NCI-H526 (cell line): ENCODE measurements at regions not wholly inside any gene's neighbourhood (a gene's known extent, or its start where the extent isn't known, plus 50 kb on each side); places are given as distances from the start of the nearest gene placed in this dataset.
"Not testable (repeated sequence)": the region's sequence is repeated elsewhere in the genome, so short reads cannot be mapped to it uniquely, and the experiment has no call there.

Experiments
- DNase-seq, 2 experiments: peaks; one replicate each; lab custom pipeline; 2025; lab: John Stamatoyannopoulos, UW

DNA sequence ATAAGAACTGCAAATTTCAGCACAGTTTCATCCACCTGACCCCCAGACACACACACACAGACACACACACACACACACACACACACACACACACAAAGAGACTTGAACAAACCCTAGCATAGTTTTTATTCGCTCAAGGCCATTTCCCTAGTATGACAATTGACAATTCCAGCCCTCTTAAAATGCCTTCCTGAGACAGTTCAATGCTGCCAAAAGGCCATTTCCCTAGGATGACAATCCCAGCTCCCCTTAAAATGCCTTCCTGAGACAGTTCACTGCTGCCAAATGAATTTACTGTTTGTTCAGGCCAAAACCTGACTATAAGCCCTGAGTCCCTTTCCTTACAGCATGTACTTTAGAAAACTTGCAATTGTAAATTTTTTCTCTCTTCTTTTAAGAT is 259.5 kb upstream of the SLC7A11 start:
- DNase-seq: no peak

DNA sequence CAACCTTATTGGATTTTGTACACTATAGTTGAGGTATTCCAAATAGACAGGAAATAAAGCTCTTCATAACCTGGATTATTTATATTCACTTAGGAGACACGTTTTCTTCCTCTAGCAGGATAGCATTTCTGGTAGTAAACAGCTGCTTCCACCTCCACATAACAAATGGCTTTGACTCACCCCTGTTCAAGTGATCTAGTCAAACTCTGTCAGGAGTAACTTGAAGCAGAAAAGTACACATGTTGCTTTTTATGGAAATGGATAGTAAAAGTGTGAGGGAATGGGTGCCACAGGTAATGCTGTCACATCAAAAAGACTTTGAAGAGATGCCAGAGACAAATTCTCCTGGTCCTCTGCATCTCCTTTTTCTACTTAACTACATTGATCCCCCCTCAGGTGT is 258.7 kb upstream of the SLC7A11 start:
- no peak for DNase-seq

DNA sequence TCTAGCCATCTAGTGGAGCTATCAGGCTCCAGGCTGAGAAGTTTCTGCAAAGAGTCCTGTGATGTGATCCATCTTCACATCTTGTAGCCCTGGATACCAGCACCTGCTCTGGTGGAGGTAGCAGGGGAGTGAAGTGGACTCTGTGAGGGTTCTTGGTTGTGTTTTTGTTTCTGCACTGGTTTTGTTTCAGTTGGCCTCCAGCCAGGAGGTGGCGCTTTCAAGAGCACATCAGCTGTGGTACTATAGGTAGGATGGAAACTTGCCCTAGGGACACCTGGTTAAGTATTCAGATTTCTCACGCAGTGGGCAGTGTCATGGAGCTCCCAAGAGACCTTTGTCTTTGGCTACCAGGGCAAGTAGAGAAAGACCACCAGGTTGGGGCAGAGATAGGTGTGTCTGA is 257.5 kb upstream of the SLC7A11 start:
- no peak for DNase-seq

DNA sequence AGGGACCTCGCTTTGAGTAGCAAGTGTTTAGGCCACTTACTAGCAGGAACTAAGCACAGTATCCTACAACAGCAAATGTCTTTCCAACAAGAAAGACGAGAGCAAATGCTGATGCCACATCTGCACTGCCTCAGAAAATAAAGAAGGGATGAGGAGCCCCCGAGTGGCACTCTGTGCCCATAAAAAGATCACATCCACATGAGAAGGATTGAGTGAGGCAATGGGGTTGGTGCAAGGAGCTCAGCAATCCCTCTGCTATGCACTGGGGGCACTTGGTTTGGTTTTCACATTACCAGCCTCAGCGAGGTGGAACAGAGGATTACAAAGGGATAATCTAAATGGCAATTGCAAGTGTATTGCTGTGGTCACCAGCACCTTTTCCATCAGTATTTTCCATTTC is 252.8 kb upstream of the SLC7A11 start:
- DNase-seq: peak; percentile 31 to 56

DNA sequence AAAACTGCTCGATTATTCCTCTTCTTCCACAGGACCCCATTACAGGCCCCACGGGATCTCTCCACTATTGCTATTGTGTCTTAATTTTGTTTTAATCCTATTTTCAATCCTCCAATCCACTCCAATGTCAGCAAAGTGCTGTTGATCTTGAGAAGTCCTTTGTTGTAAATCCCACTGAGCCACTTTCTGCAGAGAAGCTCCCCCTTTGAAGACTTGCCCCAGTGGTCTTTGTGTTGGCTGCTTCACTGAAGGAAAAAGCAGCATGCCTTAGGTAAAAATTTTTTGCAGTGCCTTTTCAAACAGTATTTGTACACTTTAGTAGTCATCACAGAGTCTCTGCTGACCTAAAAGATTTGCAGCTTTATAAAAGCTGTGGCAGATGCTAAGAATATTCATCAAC is 252.0 kb upstream of the SLC7A11 start:
- DNase-seq: no peak

DNA sequence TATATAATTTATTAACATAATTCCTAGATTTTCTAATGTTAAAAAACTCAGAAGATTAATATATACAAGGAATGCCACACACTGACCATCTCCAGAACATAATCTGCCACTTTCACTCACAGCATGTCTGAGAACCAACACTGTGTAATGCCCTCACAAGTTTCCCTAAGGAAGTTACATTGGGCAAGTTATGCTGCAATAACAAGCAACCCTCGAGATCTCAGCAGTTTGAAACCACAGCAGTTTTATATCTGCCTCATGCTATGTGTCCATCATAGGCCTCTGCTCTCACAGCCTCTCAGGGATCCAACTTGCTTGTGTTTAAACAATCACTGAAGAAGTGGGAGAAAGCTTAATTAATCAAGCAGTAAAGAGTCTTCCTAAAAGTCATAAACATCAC is 250.0 kb upstream of the SLC7A11 start:
- DNase-seq: no peak

DNA sequence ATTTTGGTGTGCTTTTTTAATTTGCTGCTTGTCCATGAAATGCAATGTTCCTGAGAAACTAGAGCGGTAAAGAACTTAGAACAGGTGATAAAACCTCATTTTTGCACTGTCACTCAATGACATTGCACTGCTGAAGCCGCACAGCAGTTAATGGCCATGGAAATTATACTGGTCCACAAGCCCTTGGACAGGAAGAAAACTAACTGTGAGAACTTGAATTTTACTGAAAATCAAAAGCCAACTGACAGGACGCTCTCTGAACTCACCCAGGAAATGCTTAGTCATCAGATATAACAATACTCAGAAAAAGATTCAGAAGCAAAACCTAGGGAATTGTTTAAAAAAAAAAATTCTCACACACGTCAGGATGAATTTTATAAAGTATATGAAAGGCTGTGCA is 246.4 kb upstream of the SLC7A11 start:
- DNase-seq: no peak

DNA sequence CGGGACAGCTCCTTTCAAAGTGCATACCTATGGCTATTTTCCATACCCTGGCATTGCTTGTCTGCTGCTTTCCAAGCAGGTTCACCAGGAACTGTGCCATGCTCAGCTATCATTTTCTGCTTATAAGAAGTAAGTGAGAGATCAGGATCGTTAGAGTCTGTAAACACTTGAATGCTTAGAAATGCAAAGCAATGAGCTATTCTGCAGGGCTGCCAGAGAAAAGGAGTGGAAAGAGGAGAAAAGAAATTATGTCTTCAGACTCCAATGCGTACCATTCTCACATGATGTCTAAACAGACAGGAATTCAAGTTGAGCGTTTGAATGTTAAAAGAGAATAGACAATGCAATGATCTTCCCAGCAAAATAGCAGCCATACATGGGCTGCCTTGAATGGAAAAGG is 245.5 kb upstream of the SLC7A11 start:
- peak in 1 of 2 experiments; percentile 10 for DNase-seq

DNA sequence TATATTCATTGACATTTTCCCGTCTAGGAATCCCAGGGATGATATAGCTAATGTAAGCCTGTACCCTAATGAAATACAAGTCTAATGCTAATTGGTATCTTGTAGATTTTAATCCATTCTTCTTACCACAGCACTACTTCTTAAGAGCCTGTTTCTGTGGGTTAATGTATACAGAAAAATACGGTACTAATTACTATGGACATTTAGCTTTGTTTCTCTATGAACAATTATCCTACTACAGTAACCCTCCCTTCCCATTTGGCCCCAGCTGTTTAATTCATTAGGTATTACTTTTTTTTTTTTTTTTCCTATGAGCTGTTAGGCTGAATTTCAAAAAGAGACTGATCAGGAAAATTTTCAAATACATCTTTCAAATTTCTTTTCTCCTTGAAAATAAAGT is 245.1 kb upstream of the SLC7A11 start:
- DNase-seq: no peak

DNA sequence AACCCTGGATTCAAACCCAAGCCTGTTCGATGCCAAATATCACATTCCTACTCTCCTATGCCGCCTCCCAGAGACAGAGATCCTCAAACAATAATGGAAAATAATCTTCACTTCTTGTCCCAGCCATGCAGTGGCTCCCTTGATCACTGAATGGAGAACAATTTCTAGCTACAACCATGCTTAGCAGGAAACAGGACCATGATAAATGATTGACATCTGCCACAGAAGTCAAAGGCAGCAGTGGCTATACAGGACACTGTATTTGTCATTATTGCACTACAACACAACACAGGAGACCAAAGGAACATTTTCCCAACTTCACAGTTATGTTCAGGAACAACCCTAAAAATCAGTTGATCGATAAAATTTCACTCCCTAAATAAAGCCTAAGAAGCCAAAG is 243.3 kb upstream of the SLC7A11 start:
- DNase-seq: no peak

DNA sequence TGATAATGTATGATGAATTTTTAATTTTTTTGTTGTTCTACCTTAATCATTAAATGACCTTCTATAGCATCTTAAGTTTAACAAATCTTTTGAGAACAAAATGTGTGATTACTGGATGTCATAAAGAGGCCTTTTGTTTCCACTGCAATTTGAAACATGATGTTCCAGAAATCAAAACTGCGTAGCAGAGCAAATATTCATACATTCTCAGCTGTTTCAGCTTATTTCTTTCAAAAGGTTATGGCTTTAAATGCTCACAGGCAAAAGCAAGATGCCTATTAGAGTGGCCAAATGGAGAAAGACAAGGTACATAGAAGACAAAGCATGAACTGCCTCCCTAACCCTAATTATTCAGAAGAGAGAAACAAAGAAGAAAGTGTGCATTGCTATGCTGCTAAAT is 233.0 kb upstream of the SLC7A11 start:
- no peak for DNase-seq

DNA sequence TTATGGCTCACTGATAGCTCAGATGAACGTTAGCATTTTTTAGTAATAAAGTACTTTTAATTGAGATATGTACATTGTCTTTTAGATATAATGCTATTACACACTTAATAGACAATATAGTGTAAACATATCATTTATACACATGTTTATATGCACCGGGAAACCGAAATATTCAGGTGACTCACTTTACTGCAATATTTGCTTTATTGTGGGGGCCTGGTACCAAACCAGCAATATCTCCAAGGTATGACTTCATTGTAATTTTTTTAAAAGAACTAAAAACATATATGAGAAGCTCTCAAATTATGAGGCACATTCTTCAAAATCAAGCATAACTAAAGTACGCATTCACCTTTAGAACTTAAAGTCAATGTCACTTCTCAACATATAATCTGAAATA is 231.2 kb upstream of the SLC7A11 start:
- no peak for DNase-seq

DNA sequence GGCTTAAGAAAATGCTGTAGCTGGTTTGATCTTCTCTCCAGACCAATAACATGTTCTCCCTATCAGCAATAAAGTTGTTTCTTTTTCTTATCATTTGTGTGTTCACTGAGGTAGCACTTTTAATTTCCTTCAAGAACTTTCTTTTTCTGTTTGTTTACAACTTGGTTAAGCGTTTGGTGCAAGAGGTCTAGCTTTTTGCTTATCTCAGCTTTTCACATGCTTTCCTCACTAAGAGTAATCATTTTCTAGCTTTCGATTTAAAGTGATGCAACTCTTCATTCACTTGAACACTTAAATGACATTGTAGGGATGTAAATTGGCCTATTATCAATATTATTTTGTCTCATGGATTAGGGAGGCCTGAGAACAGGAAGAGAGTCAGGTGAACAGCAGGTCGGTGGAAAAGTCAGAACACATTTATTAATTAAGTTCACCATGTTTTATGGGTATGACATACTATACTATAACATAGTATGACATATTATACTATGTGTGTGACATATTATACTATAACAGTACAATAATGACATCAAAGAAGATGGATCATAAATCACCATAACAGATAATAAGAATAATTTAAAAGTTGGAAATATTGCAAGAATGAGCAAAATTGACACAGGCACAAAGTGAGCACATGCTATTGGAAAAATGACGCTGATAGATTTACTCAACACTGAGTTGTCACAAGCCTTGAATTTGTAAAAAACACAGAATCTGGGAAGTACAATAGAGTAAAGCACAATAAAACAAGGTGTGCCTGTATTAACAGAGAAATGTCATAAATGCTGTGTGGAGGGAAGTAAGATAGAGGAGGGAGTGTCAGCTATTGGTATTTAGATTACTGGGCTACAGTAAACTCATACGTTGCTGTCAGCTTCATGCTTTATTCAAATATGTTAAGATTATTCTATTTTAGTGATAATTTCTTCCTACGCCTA is 218.6 kb upstream of the SLC7A11 start:
- DNase-seq: no peak

DNA sequence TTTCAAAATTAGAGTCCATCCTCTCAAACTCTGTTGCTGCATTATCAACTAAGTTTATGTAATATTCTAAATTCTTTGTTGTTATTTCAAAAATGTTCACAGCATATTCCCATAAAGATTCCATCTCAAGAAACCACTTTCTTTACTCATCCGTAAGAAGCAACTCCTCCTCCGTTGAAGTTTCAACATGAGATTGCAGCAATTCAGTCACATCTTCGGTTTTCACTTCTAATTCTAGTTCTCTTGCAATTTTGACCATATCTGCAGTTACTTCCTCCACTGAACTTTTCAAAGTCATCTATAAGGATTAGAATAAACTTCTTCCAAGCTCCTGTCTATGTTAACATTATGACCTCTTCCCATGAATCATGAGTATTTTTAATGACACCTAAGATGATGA is 216.6 kb upstream of the SLC7A11 start:
- DNase-seq: no peak

DNA sequence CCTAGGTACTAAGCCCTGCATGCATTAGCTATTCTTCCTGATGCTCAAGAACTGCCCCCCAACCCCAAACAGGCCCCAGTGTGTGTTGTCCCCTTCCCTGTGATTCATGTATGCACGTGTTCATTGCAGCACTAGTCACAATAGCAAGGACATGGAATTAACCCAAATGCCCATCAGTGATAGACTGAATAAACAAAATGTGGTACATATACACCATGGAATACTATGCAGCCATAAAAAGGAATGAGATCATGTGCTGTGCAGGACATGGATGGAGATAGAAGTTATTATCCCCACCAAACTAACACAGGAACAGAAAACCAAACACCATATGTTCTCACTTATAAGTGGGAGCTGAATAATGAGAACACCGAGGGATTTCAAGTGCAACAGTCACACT is 214.2 kb upstream of the SLC7A11 start:
- DNase-seq: not testable (repeated sequence)

DNA sequence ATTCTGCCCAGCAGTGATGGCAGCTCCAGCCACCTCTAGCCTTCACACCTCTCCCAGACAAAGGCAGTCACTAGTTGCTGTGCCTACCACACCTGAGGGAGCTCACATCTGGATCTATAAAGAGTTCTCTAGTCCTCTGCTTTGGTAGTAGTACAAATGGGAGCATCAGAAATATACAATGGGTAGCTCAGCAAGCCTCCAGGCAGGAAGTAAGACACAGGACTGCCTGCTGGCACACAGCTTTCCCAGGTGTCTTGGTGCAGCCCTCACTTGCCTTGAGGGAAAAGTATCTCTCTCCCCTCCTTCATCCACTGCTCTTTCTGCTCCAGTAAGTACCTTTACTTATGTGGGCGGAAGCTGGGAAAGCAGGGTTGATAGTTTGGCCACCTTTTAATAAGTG is 212.9 kb upstream of the SLC7A11 start:
- no peak for DNase-seq

DNA sequence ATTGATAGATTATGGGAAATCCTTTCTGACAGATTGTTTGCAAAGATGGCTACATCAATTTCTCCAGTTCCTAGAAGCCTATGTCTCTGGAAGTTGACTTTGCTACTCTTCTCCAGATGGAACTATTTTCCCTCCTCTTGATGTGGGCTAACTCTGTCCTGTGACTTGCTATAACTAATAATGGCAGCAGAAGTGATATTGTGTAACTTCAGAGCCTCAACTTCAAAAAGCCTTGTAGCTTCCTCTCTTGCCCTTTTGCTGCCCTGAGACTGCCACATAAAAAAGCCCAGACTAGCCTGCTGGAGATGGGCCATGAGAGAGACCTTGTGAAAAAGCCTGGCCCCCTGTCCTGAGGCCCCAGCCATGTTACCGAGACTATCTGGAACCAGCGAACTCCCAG is 210.7 kb upstream of the SLC7A11 start:
- no peak for DNase-seq

DNA sequence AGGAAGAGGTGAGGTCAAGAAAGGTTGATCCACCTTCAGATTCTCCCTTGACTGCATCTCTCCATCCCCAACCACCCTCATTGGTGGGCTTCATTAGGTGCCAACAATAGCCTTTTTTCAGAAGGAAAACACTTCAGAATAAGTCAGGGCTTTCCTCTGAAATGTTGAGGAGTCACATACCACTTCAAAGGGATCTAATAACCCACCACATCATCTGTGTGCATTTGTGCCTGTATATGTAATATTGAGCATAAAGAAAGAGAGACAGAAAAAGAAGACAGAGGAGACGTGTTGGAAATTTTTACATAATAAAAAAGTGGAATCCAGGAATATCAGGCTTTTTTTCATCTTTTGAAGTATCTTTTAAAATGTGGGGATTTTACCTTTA is 209.1 kb upstream of the SLC7A11 start:
- no peak for DNase-seq

DNA sequence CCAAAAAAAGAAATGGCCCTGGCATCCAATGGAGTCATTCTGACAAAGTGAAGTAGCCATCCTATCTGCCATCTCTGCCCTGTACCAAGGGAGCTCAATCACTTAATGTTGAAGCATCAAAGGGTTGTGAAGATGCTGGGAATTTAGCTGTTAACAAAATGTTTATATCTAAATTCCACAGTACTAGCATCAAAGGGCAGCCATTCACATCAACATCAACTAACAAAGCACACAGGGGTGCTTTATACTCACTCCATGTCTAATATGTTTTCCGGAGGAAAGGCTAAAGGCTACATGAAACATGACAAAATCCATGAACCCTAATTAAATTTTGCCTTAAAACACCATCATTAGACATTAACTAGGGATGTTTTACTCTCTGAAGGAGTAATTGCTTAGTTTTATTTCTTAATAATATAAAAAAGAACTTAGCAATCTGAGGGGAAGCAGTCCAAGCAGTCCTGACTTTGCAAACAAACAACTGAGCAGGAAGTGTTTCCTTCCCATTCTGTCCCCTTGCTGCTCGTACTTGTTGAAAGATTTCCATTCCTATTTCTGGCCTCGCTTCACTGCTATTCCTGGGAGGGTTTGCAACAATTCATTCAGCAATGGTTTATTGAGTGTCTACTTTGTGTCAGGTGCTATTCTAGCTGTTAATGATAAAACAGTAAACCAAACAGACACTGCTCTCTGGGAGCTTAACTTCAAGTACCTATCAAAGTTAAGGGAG is 208.6 kb upstream of the SLC7A11 start:
- no peak for DNase-seq

DNA sequence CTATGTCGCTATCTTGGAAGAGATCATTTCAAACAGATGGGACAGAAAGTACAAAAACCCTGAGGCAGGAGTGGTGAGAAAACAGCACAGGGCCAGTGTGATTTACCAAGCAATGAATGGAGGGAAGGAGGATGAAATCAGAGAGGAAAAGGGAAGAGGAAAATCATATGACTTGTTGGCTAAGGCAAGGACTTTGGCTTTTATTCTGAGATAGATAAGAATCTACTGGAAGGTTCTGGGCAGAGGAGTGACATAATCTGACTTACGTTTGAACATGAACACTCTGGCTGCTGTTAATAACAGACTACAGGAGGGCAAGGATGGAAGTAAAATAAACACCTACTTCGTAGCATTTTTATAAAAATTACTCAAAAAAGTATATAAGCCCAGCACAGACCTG is 207.8 kb upstream of the SLC7A11 start:
- no peak for DNase-seq

DNA sequence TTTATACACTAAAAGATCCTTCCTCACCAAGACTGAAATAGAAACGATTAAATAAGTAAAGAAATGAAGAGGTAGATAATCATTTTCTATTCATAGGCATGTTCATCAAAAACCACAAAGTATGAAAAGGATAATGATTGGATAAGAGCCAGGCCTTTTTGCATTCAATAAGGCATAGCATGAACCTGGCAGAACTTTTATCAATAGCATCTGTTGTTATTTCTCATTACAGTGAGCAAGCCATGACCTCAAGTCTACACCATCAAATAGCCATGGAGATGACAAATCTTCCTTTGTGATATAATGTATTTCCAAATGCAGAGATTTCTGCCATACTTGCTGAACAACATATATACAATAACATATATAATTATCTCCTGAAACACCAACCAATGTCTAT is 206.0 kb upstream of the SLC7A11 start:
- no peak for DNase-seq

DNA sequence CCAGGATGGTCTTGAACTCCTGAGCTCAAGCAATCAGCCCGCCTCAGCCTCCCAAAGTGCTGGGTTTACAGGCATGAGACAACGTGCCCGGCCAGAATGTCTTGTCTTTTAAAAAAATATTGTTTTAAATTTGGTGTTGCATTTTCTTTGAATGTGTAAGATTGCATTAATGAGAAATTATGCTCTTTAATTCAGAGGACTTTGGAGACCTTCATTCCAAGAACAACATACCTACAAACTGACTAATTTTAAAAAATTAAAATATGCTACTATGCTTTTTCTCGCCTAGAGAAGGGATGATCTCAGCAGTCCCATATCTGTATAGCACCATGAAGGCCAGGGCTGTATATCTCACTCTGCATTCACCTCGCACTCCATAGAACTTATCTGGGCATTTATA is 204.3 kb upstream of the SLC7A11 start:
- DNase-seq: no peak

DNA sequence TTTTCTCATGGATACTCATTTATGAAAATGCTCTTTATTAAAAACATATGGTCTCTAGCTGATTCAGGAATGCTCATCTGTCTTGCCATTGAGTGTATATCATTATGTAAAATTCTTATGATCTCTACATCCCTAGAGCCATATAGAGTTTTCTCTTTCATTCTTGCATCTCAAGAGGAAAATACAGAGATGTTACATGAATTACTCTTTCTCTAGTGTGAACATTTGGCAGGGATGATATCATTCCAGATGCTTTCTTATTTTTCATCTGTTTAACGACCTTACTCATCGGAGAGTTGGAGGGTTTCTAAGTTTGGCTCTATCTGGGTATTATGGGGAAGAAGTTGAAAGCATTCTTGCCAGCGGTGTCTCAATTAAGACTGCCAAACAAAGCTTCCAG is 202.9 kb upstream of the SLC7A11 start:
- DNase-seq: no peak

DNA sequence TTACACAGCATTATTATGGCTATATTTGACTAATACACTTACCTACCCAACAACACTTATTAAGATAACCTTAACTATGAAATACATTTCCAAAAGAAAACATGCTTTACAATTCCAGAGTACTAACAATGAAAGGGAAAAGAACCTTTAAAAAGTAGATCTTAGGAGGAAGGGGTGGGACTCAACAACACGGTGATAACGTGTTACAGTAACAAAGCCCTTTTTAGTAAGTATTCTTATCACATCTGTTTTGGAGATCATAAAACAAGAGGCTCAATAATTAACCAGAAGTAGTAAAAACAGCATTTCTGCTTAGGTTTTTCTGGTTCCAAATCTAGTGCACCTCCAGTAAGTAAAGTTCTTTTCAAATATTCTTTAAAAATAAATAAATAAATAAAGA is 202.1 kb upstream of the SLC7A11 start:
- no peak for DNase-seq
